ENCODE measurements at regions not wholly inside any gene's neighbourhood (a gene's known extent, or its start where the extent isn't known, plus 50 kb on each side); places are given as distances from the start of the nearest gene placed in this dataset.
"Not testable (repeated sequence)": the region's sequence is repeated elsewhere in the genome, so short reads cannot be mapped to it uniquely, and the experiment has no call there.

GRCh38 chr13:65677906-65678305, 1552.2 kb downstream of the PCDH9 start:
- no peak for TF ChIP-seq ZNF274 (IDR thresholded peaks at IDR 0.05; ENCODE audit: low read depth, low read length)
- no peak overlapping the region for H3K4me3 ChIP-seq (ENCODE audit: low read length)

- H3K4me3 ChIP-seq (ENCODE audit: low read length), result not testable (repeated sequence)
Observed at GRCh38 chr13:65675383-65675782, 1554.8 kb downstream of the PCDH9 start.

DNA sequence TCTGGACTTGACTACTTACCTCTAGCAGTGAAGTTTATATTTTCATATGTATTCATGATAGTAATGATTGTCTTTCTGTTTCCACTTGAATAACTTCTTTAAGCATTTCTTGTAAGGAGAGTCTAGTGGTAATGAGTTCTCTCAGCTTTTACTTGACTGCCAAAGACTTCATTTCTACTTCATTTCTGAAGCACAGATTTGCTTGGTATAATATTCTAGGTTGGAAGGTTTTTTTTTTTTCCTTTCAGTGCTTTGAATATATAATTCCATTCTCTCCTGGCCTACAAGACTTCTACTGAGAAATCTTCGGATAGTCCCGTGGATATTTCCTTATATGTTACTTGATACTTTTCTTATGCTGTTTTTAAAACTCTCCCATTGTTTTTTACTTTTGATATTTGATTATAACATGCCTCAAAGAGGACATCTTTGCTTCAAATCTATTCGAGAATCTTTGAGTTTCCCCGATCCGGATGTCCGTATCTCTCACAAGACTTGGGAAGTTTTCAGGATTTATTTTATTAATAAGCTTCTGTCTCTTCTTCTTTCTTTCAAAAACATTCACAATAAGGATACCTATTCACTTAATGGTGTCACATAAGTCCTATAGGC, 1560.0 kb downstream of the PCDH9 start:
- no peak overlapping the region for H3K4me3 ChIP-seq (ENCODE audit: low read length)
- TF ChIP-seq ZNF274 (IDR thresholded peaks at IDR 0.05; ENCODE audit: low read depth, low read length), result no peak

GRCh38 chr13:65660731-65661130, 1569.4 kb downstream of the PCDH9 start:
- no peak overlapping the region for H3K4me3 ChIP-seq (ENCODE audit: low read length)
- TF ChIP-seq ZNF274 (IDR thresholded peaks at IDR 0.05; ENCODE audit: low read depth, low read length), result no peak

GRCh38 chr13:65656740-65657329, 1573.3 kb downstream of the PCDH9 start:
- no peak for TF ChIP-seq ZNF274 (IDR thresholded peaks at IDR 0.05; ENCODE audit: low read depth, low read length)
- no peak overlapping the region for H3K4me3 ChIP-seq (ENCODE audit: low read length)

- TF ChIP-seq ZNF274 (IDR thresholded peaks at IDR 0.05; ENCODE audit: low read depth, low read length), result no peak
- no peak overlapping the region for H3K4me3 ChIP-seq (ENCODE audit: low read length)
Observed at GRCh38 chr13:65653613-65654012, 1576.5 kb downstream of the PCDH9 start.

GRCh38 chr13:65650321-65650720, 1579.8 kb downstream of the PCDH9 start:
- H3K4me3 ChIP-seq (ENCODE audit: low read length), result no peak overlapping the region
- no peak for TF ChIP-seq ZNF274 (IDR thresholded peaks at IDR 0.05; ENCODE audit: low read depth, low read length)

DNA sequence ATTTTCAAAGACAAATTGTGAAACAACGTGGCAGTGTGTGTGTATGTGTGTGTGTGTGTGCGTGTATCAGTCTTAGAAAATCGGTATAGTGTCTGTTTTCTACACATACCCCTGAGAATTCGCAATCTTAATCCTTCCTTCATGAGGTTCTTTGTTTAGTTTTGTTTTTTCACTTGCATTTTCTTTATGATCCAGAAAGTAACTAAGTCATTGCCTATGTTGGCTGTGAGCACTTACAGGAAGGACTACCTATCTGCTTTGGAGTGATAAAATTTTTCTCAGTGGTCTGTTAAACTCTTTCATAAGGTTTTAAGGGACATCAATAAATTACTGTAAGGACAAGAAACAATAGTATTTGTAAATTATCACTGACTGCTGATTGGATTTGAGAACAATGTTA, 1587.1 kb downstream of the PCDH9 start:
- no peak for TF ChIP-seq ZNF274 (IDR thresholded peaks at IDR 0.05; ENCODE audit: low read depth, low read length)
- no peak overlapping the region for H3K4me3 ChIP-seq (ENCODE audit: low read length)

DNA sequence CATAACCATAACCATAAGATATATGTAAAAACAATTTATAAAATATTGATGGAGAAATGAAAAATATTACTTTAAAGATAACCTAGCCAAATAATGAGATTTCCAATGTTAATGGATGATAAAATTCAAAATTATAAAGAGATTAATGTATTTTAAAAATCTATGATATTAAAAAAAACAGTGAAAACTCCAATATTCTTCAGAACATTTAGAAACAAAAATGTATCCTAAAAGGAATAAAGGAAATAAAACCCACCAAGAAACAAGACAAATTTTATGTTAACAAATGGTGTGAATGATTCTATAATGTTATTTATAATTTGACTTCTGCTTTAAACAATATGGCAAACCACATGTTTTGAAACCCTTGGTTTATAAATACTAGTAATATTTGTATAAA, 1587.8 kb downstream of the PCDH9 start:
- H3K4me3 ChIP-seq (ENCODE audit: low read length), result no peak overlapping the region
- TF ChIP-seq ZNF274 (IDR thresholded peaks at IDR 0.05; ENCODE audit: low read depth, low read length), result no peak

DNA sequence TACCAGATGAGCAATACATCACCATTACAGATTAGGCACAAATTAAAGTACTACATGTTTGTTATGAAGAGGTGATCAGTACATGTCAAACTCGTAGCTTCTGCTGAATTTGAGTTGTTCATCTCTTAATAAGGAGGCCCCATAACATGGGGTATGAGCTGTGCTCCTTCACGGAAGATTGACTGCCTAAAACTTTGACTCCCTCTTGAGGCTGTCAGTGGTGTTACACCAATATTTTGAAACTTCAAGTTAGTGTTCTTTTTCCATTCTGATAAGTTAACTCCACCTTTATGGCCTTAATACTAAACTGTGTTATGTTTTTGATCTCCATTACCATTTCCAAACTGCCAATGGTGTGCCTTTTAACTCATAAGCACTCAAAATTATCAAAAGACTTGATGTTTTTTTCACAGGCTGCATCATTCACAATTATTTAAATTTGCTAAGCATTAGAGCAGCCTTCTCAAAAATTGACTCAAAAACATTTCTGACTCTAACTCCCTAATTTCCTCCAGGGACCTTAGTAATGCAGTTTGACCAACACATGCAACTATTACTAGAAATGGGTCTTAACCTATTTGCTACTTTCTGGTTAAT, 1591.5 kb downstream of the PCDH9 start:
- no peak for TF ChIP-seq ZNF274 (IDR thresholded peaks at IDR 0.05; ENCODE audit: low read depth, low read length)
- H3K4me3 ChIP-seq (ENCODE audit: low read length), result no peak overlapping the region

GRCh38 chr13:65633806-65634205, 1596.3 kb downstream of the PCDH9 start:
- TF ChIP-seq ZNF274 (IDR thresholded peaks at IDR 0.05; ENCODE audit: low read depth, low read length), result no peak

DNA sequence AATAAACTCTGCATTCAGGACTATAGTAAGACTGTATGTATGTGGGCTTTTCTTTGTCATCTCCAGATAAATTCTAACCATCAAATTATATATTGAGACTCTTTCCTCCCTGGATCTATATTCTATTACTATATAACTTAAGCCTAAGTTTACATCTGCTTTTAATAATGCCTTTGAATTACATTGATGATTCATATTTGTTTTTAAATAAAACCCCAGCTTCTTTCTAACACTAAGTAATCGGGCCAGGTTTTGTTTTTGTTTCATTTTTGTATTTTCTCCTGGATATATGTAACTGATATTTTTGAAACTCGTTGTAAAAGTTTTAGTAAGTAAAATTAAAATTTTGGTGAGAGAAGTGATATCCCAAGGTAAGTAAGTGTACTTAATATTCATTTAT, 1599.1 kb downstream of the PCDH9 start:
- no peak overlapping the region for H3K4me3 ChIP-seq (ENCODE audit: low read length)
- TF ChIP-seq ZNF274 (IDR thresholded peaks at IDR 0.05; ENCODE audit: low read depth, low read length), result no peak

More at GRCh38 chr13:65633806-65634205, 1596.3 kb downstream of the PCDH9 start:
- no peak overlapping the region for H3K4me3 ChIP-seq (ENCODE audit: low read length)

DNA sequence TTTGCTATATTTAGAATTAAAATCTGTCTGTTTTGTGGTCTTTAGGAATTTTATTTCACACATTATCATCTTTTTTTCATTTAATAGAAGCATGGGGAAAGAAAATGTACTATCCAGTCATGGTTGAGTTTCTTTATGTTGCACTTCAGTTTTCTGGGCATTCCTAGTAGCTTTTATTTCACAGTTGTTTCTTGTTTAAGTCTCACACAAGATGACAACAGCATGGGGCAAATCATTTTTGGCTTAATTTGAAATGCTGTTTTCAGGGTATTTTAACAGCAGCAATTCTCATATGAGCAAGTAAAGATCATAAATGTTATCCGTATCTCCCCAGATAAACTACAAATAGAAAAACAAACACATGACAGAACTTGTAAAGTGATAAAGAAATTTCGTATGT, 1600.2 kb downstream of the PCDH9 start:
- TF ChIP-seq ZNF274 (IDR thresholded peaks at IDR 0.05; ENCODE audit: low read depth, low read length), result no peak
- H3K4me3 ChIP-seq (ENCODE audit: low read length), result no peak overlapping the region

GRCh38 chr13:65623148-65623547, 1607.0 kb downstream of the PCDH9 start:
- no peak for TF ChIP-seq ZNF274 (IDR thresholded peaks at IDR 0.05; ENCODE audit: low read depth, low read length)
- no peak overlapping the region for H3K4me3 ChIP-seq (ENCODE audit: low read length)

GRCh38 chr13:65615506-65615905, 1614.6 kb downstream of the PCDH9 start:
- no peak overlapping the region for H3K4me3 ChIP-seq (ENCODE audit: low read length)
- TF ChIP-seq ZNF274 (IDR thresholded peaks at IDR 0.05; ENCODE audit: low read depth, low read length), result no peak
